ENCODE measurements at regions not wholly inside any gene's neighbourhood (a gene's known extent, or its start where the extent isn't known, plus 50 kb on each side); places are given as distances from the start of the nearest gene placed in this dataset.

DNA sequence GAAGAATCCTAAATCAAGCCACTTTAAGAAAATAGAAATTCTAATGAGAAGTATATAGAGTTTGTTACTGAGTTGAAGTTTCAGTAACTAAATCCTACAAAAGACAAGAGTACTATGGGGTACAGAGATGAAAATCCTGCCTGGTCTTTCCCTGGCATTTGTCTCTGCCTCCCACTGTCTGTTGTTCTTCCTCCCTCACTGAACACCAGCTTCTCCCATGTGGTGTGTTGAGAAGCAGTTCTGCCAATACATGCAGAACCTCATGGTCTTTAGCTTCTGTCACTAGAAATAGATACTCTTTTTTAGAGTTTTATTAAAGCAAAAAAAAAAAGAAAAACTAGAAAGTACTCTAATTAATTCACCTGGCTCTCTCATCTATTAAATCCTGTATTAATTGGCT, 664.4 kb downstream of the CDH8 start:
- TF ChIP-seq, protein P1, sequence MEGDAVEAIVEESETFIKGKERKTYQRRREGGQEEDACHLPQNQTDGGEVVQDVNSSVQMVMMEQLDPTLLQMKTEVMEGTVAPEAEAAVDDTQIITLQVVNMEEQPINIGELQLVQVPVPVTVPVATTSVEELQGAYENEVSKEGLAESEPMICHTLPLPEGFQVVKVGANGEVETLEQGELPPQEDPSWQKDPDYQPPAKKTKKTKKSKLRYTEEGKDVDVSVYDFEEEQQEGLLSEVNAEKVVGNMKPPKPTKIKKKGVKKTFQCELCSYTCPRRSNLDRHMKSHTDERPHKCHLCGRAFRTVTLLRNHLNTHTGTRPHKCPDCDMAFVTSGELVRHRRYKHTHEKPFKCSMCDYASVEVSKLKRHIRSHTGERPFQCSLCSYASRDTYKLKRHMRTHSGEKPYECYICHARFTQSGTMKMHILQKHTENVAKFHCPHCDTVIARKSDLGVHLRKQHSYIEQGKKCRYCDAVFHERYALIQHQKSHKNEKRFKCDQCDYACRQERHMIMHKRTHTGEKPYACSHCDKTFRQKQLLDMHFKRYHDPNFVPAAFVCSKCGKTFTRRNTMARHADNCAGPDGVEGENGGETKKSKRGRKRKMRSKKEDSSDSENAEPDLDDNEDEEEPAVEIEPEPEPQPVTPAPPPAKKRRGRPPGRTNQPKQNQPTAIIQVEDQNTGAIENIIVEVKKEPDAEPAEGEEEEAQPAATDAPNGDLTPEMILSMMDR (IDR thresholded peaks at IDR 0.05; ENCODE audit: low read depth, low read length, poor library complexity, severe bottlenecking): no peak
- TF ChIP-seq EZH2phosphoT487 (IDR thresholded peaks at IDR 0.05; ENCODE audit: borderline replicate concordance, low read length): no peak

Data from DOHH2 (cell line).